ENCODE measurements at regions not wholly inside any gene's neighbourhood (a gene's known extent, or its start where the extent isn't known, plus 50 kb on each side); places are given as distances from the start of the nearest gene placed in this dataset.

DNA sequence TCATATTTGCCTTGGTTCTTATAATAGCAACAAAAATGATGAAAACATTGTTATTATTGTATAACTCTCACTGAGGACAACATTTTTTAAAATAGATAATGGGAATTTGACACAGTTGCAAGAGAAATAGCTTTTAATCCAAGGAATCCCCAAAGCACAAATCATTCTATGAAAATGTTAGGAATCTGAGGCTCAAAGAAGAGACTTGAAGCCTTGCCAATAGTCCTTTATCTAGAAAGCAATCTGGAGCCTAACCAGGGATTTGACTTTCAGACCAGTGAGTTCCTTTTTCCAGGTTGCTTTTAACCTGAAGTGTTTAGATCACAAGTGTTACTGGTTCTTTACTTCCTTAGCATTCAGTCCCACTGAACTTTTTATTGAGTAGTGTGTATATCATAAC lies 574.5 kb upstream of the ZEB2 start:
- Histone ChIP-seq H3K27me3 (ENCODE audit: insufficient read depth, poor library complexity, severe bottlenecking) (no peaks in the 10 kb centered on the region), H3K36me3 (ENCODE audit: low read depth) (no peaks in the 10 kb centered on the region), H3K4me3 (ENCODE audit: severe bottlenecking) (no peak overlapping the region), H3K27ac (ENCODE audit: poor library complexity, severe bottlenecking) (no peak overlapping the region), H3K9me3 (ENCODE audit: severe bottlenecking) (no peaks in the 10 kb centered on the region), H3K4me1 (ENCODE audit: insufficient read depth, poor library complexity, severe bottlenecking) (peaks cover 12% of the 10 kb centered on the region)
- ATAC-seq (ENCODE audit: low read depth) (no peak), DNase-seq (ENCODE audit: low spot score) (no peak)
- TF ChIP-seq, protein P1, sequence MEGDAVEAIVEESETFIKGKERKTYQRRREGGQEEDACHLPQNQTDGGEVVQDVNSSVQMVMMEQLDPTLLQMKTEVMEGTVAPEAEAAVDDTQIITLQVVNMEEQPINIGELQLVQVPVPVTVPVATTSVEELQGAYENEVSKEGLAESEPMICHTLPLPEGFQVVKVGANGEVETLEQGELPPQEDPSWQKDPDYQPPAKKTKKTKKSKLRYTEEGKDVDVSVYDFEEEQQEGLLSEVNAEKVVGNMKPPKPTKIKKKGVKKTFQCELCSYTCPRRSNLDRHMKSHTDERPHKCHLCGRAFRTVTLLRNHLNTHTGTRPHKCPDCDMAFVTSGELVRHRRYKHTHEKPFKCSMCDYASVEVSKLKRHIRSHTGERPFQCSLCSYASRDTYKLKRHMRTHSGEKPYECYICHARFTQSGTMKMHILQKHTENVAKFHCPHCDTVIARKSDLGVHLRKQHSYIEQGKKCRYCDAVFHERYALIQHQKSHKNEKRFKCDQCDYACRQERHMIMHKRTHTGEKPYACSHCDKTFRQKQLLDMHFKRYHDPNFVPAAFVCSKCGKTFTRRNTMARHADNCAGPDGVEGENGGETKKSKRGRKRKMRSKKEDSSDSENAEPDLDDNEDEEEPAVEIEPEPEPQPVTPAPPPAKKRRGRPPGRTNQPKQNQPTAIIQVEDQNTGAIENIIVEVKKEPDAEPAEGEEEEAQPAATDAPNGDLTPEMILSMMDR (IDR thresholded peaks at IDR 0.05; ENCODE audit: poor library complexity, severe bottlenecking), result no peak

DNA sequence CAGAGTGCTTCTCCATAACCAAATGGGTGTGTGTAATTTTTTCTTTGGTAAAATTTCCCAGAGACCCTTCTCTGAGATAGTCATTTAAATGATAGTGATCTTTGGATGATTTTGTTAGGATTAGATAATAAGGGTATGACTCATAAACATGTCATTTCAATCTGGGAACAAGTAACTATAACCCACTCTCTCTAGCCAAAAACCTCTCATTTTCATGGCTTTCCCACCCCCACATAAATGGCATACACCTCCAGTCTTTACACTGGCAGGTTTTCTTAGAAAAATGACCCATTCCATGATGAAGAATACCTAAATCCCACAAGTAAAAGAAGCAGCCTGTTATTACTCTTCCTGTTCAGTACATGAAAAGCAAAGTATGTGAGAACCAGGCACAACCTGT lies 572.0 kb upstream of the ZEB2 start:
- H3K36me3 ChIP-seq (ENCODE audit: low read depth), result no peaks in the 10 kb centered on the region
- no peaks in the 10 kb centered on the region for H3K9me3 ChIP-seq (ENCODE audit: severe bottlenecking)
- no peak overlapping the region for H3K4me3 ChIP-seq (ENCODE audit: severe bottlenecking)
- H3K4me1 ChIP-seq (ENCODE audit: insufficient read depth, poor library complexity, severe bottlenecking), result peaks cover 12% of the 10 kb centered on the region
- DNase-seq (ENCODE audit: low spot score) (no peak), ATAC-seq (ENCODE audit: low read depth) (no peak)
- no peak overlapping the region for H3K27ac ChIP-seq (ENCODE audit: poor library complexity, severe bottlenecking)
- TF ChIP-seq, protein P1 (IDR thresholded peaks at IDR 0.05; ENCODE audit: poor library complexity, severe bottlenecking), result no peak
- no peaks in the 10 kb centered on the region for H3K27me3 ChIP-seq (ENCODE audit: insufficient read depth, poor library complexity, severe bottlenecking)

DNA sequence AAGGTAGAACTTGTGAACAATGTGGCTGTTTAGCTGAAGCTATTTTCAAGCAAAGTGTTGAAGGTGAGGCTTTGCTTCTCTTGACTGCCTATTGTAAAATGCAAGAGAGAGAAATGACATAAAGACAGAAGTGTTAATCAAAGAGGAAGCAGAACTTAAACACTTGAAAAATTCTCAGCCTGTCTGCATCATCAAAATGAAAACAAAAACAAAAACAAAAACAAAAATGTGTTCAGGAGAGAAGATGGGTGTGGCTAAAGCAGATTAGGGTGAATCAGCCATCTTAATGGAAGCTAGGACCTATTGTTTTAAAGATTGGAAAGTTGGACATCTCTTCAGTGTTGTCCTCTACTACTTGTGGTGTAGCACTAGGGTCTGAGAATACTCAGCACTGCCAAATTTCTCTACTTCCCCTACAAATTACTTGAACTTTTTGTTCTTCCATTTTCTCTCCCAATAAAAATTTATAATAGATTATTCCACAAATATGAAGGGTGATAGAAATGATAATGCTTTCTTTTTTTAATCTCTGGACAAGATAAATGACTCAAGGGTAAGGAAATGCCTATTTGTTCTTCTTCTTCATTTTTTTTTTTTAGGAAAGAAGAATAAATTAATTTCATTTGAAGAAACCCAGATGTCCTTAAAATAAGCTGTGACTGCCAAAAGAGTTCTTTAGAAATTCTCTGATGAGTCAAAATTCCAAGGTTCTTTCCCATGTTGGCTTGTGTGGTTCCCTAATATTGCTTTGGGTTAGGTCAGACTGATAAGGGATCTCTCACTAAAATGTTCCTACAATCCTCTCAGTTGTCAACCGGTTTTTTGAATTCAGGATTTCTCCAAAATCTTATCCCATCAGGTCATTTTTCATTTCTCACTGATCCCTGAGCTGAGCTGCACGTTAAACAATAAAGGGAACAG lies 571.2 kb upstream of the ZEB2 start:
- H3K36me3 ChIP-seq (ENCODE audit: low read depth), result no peaks in the 10 kb centered on the region
- H3K4me1 ChIP-seq (ENCODE audit: insufficient read depth, poor library complexity, severe bottlenecking), result peaks cover 7% of the 10 kb centered on the region
- TF ChIP-seq, protein P1 (IDR thresholded peaks at IDR 0.05; ENCODE audit: poor library complexity, severe bottlenecking), result no peak
- ATAC-seq (ENCODE audit: low read depth) (no peak), DNase-seq (ENCODE audit: low spot score) (no peak)
- no peak overlapping the region for H3K4me3 ChIP-seq (ENCODE audit: severe bottlenecking)
- H3K9me3 ChIP-seq (ENCODE audit: severe bottlenecking), result no peaks in the 10 kb centered on the region
- no peaks in the 10 kb centered on the region for H3K27me3 ChIP-seq (ENCODE audit: insufficient read depth, poor library complexity, severe bottlenecking)
- no peak overlapping the region for H3K27ac ChIP-seq (ENCODE audit: poor library complexity, severe bottlenecking)

DNA sequence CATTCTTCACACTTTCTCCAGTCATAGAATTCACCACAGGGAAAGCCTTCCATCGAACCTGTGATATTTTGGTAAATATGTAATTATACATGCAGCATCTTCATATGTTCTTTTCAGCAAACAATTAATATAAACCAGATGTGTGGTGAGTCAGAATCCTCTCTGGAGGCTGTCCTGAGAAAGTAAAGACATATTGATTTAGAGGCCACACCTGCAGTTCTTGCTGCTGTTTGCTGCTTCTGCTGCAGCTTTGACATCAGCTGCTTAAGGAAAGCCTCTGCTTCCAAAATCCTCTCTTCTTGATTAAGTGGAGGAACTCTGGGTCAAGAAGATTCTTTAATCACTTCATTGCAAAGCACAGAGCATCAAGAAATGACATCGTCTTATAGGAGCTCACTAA lies 568.8 kb upstream of the ZEB2 start:
- no peaks in the 10 kb centered on the region for H3K27me3 ChIP-seq (ENCODE audit: insufficient read depth, poor library complexity, severe bottlenecking)
- peaks cover 2% of the 10 kb centered on the region for H3K4me1 ChIP-seq (ENCODE audit: insufficient read depth, poor library complexity, severe bottlenecking)
- no peaks in the 10 kb centered on the region for H3K36me3 ChIP-seq (ENCODE audit: low read depth)
- TF ChIP-seq, protein P1 (IDR thresholded peaks at IDR 0.05; ENCODE audit: poor library complexity, severe bottlenecking), result no peak
- DNase-seq (ENCODE audit: low spot score), result no peak
- no peak overlapping the region for H3K27ac ChIP-seq (ENCODE audit: poor library complexity, severe bottlenecking)
- H3K4me3 ChIP-seq (ENCODE audit: severe bottlenecking), result no peak overlapping the region
- ATAC-seq (ENCODE audit: low read depth), result no peak
- H3K9me3 ChIP-seq (ENCODE audit: severe bottlenecking), result no peaks in the 10 kb centered on the region

DNA sequence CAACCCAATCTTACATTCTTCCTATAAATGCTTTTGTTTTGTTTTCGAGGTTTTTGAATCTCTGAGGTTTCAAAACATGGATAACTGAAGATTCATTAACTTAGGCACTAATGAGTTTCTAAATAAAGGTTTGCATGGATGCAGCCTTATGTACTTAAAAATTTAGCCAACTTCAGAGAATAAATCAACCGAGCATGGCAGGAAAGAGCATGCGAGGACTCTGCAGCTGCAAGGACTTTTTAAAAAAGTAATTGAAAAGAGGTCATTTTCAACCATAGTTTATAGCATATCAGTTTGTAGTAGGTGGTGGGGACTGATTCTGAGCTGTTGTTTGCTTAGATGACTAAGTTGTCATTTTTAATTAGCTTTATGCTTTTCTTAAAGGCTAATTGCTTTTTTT lies 567.0 kb upstream of the ZEB2 start:
- TF ChIP-seq, protein P1 (IDR thresholded peaks at IDR 0.05; ENCODE audit: poor library complexity, severe bottlenecking), result no peak
- DNase-seq (ENCODE audit: low spot score) (no peak), ATAC-seq (ENCODE audit: low read depth) (no peak)
- H3K4me3 ChIP-seq (ENCODE audit: severe bottlenecking), result no peak overlapping the region
- no peaks in the 10 kb centered on the region for H3K9me3 ChIP-seq (ENCODE audit: severe bottlenecking)
- no peak overlapping the region for H3K27ac ChIP-seq (ENCODE audit: poor library complexity, severe bottlenecking)
- H3K27me3 ChIP-seq (ENCODE audit: insufficient read depth, poor library complexity, severe bottlenecking), result no peaks in the 10 kb centered on the region
- H3K36me3 ChIP-seq (ENCODE audit: low read depth), result no peaks in the 10 kb centered on the region
- no peaks in the 10 kb centered on the region for H3K4me1 ChIP-seq (ENCODE audit: insufficient read depth, poor library complexity, severe bottlenecking)

Data from RWPE2 (cell line).